G401.6 (cell line): ENCODE measurements at regions not wholly inside any gene's neighbourhood (a gene's known extent, or its start where the extent isn't known, plus 50 kb on each side); places are given as distances from the start of the nearest gene placed in this dataset.
"Not testable (repeated sequence)": the region's sequence is repeated elsewhere in the genome, so short reads cannot be mapped to it uniquely, and the experiment has no call there.

Experiments
- FAIRE-seq: peaks from 2 replicates; lab custom pipeline; 2012; peaks lifted over from hg19 to GRCh38; lab: Jason Lieb, UNC

GRCh38 chr13:90893199-90893598 lies 454.3 kb upstream of the MIR17HG start:
- FAIRE-seq: not testable (repeated sequence)

GRCh38 chr13:90896002-90896401 lies 451.5 kb upstream of the MIR17HG start:
- FAIRE-seq: no peak

GRCh38 chr13:90898811-90899210 lies 448.7 kb upstream of the MIR17HG start:
- peak; percentile 73 for FAIRE-seq

- FAIRE-seq: no peak
Observed at GRCh38 chr13:90899416-90899815, 448.1 kb upstream of the MIR17HG start.

GRCh38 chr13:90902255-90902654 lies 445.2 kb upstream of the MIR17HG start:
- no peak for FAIRE-seq

GRCh38 chr13:90906554-90906953 lies 440.9 kb upstream of the MIR17HG start:
- FAIRE-seq: no peak

GRCh38 chr13:90908792-90909191 lies 438.7 kb upstream of the MIR17HG start:
- FAIRE-seq: no peak

- no peak for FAIRE-seq
Observed at GRCh38 chr13:90910018-90910639, 437.4 kb upstream of the MIR17HG start.

GRCh38 chr13:90912247-90912646 lies 435.2 kb upstream of the MIR17HG start:
- peak; percentile 54 for FAIRE-seq

GRCh38 chr13:90918536-90918935 lies 429.0 kb upstream of the MIR17HG start:
- no peak for FAIRE-seq

GRCh38 chr13:90919153-90919552 lies 428.3 kb upstream of the MIR17HG start:
- FAIRE-seq: no peak

GRCh38 chr13:90926459-90926858 lies 421.0 kb upstream of the MIR17HG start:
- FAIRE-seq: no peak

GRCh38 chr13:90928109-90928508 lies 419.4 kb upstream of the MIR17HG start:
- FAIRE-seq: no peak

GRCh38 chr13:90933097-90933826 lies 414.2 kb upstream of the MIR17HG start:
- FAIRE-seq: no peak

GRCh38 chr13:90934741-90935140 lies 412.7 kb upstream of the MIR17HG start:
- no peak for FAIRE-seq

- FAIRE-seq: no peak
Observed at GRCh38 chr13:90938848-90939247, 408.6 kb upstream of the MIR17HG start.

GRCh38 chr13:90943946-90944345 lies 403.5 kb upstream of the MIR17HG start:
- FAIRE-seq: no peak

GRCh38 chr13:90945146-90945545 lies 402.3 kb upstream of the MIR17HG start:
- not testable (repeated sequence) for FAIRE-seq

GRCh38 chr13:90946125-90946524 lies 401.4 kb upstream of the MIR17HG start:
- not testable (repeated sequence) for FAIRE-seq

GRCh38 chr13:90947976-90948375 lies 399.5 kb upstream of the MIR17HG start:
- no peak for FAIRE-seq

GRCh38 chr13:90950160-90950559 lies 397.3 kb upstream of the MIR17HG start:
- no peak for FAIRE-seq

GRCh38 chr13:90951663-90952062 lies 395.8 kb upstream of the MIR17HG start:
- no peak for FAIRE-seq

GRCh38 chr13:90952326-90952725 lies 395.2 kb upstream of the MIR17HG start:
- FAIRE-seq: no peak

- no peak for FAIRE-seq
Observed at GRCh38 chr13:90954605-90955195, 392.8 kb upstream of the MIR17HG start.
